ENCODE measurements at regions not wholly inside any gene's neighbourhood (a gene's known extent, or its start where the extent isn't known, plus 50 kb on each side); places are given as distances from the start of the nearest gene placed in this dataset.
"Not testable (repeated sequence)": the region's sequence is repeated elsewhere in the genome, so short reads cannot be mapped to it uniquely, and the experiment has no call there.

GRCh38 chr21:23809573-23809972 lies 1797.7 kb downstream of the MRPL39 start:
- DNase-seq = no peak

GRCh38 chr21:23806966-23807548 lies 1800.2 kb downstream of the MRPL39 start:
- not testable (repeated sequence) for DNase-seq

DNA sequence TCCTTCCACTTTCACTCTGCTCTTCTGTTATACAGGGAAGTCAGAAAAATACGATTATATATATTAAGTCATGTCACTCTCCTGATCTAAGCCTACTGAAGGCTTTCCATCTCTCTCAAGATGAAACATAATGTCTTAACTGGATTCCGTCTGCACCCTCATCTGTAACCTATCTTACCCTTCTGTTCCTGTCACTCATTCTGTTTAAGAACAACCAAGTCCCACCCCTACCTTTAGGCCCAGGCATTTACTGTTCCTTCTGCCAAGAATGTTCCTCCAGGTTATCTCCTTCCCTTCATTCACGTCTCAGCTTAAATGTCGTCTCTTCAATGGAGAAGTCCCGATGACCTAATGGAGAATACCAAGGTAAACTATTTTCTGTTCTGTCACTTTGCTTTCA lies 1802.4 kb downstream of the MRPL39 start:
- no peak for DNase-seq

GRCh38 chr21:23801292-23801691 lies 1806.0 kb downstream of the MRPL39 start:
- DNase-seq = no peak

DNA sequence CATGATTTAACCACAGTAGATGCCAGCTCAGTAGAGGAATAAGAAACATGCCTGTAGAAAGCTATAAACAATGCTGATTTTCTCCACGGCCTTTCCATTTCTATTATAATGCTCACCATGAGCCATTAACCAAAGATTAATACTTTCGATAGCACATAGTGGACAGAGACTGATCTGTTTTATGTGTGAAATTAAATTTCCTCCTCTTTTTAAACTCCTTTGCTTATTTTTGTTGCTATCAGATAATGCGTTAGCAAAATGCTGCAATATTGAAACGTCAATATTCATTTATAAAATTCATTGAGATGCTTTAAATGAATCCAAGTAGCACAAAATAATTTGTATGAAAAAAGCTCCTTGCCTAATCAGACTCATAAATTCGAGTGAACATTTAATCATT lies 1807.9 kb downstream of the MRPL39 start:
- DNase-seq = no peak

GRCh38 chr21:23792300-23792699 lies 1815.0 kb downstream of the MRPL39 start:
- DNase-seq = no peak

DNA sequence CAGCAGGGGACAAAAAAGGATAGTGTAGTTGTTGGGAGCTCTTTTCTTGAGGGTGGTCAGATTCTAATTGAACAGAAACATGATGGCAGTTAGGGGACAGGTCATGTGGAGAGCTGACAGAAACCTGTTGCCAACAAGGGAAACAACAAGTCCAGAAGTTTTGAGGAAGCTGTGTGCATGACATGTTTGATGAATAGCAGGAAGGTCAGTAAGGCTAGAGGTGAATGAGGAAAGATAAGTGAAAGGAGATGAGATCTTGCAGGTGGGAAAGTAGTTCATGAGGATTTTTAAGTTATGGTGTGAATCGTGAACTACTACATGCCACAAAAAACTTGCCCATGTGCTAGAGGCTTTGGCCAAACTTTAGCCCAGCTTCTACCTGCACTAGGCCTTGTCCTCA lies 1817.4 kb downstream of the MRPL39 start:
- DNase-seq = no peak

- DNase-seq = no peak
Measured at GRCh38 chr21:23780326-23780725, 1827.0 kb downstream of the MRPL39 start.

DNA sequence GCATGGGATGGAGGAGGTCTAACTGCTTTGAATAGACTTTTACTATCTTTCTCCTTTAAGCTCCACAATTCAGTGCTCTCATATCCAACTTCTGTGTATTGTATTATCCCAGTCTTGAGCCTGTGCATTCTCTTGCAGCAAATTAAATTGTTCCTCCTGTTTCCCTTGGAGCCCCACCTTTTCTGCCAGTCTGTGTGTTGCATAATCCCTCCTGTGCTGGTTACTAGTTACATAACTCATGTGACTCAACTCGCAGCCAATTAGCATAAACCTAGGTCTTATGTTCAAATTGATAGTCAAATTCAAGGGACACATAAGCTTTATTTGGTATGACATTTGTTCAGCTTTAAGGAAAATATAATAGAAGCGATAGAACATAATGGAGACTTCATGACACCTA lies 1863.5 kb downstream of the MRPL39 start:
- DNase-seq = no peak

GRCh38 chr21:23740463-23740862 lies 1866.8 kb downstream of the MRPL39 start:
- DNase-seq = no peak

DNA sequence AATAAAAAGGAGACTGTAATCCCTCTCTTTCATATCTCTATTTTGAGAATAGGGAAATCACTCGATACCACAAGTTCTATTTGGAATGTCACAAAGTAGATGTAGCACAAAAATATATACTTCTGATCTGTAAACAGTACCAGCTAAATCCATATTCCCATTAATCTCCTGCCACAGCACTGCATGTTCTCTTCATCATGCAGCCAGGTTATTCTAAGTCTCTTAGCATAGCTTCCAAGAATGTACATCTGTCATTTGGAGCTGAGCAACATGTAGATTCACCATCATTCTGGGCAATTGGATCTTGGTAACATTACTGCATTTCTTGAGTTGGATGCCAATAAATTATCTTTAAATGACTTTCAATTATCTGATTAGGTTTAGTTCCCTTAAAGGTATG lies 1874.5 kb downstream of the MRPL39 start:
- no peak for DNase-seq

DNA sequence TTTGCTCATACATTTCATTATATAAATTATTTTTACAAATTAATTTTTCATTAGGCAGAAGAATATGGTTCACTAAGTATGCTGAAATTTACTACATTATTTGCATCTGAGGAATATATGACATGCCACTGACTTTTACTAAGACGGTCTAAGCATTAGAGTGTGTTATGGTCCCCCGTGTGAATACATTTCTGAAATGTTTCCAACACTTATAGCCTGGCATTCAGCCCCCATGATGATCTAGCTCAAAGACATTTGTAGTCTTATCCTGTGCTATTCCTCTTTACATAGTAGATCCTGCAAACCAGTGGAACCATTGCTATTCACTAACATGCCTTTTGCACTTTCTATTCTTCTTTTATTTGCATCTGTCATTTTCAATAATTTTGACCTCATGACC lies 1878.0 kb downstream of the MRPL39 start:
- no peak for DNase-seq

DNA sequence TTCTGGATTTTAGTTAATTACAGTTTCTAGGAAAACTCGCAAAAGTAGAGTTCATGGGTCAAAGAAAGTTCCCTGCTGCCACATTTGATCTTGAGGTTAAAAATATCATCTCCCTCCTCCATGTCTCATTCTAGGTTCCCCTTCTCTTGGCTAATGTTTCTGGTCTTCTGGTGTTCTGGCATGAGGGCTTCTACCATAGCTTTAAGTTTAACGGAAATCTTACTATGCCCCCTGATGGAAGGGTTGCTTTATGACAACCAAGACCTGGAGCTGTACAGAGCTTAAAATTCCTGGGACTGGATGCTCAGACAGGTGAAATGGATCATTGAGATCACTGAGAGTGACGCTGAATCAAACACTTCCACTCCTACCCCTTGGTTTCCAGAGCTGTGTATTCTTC lies 1881.7 kb downstream of the MRPL39 start:
- DNase-seq = no peak

GRCh38 chr21:23718446-23719285 lies 1888.6 kb downstream of the MRPL39 start:
- DNase-seq = peak in 1 of 58 donors; percentile 1

DNA sequence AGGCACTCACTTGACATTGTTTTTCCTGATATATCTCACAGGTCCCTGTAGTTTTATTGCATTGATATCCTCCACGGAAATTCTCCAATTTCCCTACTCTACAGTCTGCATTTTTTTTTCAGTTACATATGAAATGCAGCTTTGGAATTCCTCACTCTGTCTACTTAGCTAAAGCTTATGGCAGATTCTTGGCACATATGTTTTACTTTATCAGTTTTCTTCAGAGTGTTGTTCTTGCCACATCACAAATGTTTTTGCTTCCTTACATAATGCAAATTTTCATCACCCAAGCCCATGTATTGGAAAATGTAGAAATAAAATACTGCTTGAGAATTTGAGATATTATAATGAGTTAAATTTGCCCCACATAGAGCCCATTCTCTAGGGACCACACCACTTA lies 1895.1 kb downstream of the MRPL39 start:
- DNase-seq = no peak

- no peak for DNase-seq
Measured at GRCh38 chr21:23706431-23706830, 1900.8 kb downstream of the MRPL39 start.

DNA sequence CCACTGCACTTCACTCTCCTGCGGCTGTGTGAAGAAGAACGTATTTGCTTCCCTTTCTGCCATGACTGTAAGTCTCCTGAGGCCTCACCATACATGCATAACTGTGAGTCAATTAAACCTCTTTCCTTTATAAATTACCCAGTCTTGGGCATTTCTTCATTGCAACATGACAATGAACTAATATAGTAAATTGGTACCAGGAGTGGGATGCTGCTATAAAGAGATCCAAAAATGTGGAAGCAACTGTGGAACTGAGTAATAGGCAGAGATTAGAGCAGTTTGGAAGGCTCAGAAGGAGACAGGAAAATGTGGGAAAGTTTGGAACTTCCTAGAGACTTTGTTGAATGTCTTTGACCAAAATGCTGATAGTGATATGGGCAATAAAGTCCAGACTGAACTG lies 1907.9 kb downstream of the MRPL39 start:
- no peak for DNase-seq

GRCh38 chr21:23698619-23699018 lies 1908.7 kb downstream of the MRPL39 start:
- DNase-seq = no peak

GRCh38 chr21:23695443-23695842 lies 1911.8 kb downstream of the MRPL39 start:
- DNase-seq = no peak

DNA sequence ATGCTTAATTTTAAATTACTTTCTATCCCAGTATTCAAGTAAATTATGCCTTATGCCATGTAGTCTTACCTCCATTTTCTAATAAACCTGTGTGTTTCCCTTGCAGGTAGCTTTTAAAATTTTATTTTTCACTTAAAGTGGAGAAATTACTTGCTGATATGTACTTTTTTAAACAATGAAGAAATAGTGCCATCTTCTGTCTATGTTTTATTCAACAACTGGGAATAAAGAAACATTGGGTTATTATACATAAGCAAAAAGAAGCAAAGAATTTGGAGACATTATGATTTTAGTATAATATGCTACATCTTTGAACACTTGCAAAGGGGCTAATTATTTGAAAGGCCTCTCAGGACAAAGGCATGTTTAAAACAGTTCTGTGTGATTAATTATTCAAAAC lies 1912.9 kb downstream of the MRPL39 start:
- DNase-seq = no peak

- DNase-seq = no peak
Measured at GRCh38 chr21:23690316-23690715, 1917.0 kb downstream of the MRPL39 start.

- DNase-seq = no peak
Measured at GRCh38 chr21:23686737-23687523, 1920.4 kb downstream of the MRPL39 start.

Data from anterior cingulate cortex (tissue), 58 donors.